SK-MEL-5 (cell line): ENCODE measurements at regions not wholly inside any gene's neighbourhood (a gene's known extent, or its start where the extent isn't known, plus 50 kb on each side); places are given as distances from the start of the nearest gene placed in this dataset.

ENCODE experiments used
- DNase-seq: peaks from one replicate; pipeline ENCODE4 v3.0.0-alpha.2; 2016; ENCODE audit warnings: low read depth, low spot score
- in situ Hi-C: cut with HindIII; loops from 2 replicates; pipeline ENCODE4 v1.10.0; 2016; ENCODE audit warnings: low sequenced_read_pairs, high pct_unique_total_duplicates, low pct_unique_long_range_greater_than_20kb

DNA sequence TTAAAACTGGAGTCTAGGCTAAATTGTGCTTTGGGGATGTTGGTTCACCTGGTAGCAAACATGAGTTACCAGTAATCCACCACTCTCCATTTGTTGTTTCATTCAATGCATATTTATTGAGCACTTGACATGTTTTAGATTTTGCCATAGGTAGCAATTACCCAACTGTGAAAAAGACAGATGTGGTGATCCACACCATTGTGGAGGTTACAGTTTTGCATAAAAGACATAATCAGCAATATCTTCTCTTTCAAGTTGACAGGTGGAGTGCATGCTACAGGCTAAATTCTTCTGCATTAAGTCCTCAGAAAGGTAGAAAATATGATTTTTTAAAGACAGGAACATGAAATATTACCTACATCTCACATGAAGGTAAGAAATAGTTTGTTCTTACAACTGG is 143.0 kb upstream of the TSHZ2 start:
- in situ Hi-C loops = no loop called here
- no peak for DNase-seq

DNA sequence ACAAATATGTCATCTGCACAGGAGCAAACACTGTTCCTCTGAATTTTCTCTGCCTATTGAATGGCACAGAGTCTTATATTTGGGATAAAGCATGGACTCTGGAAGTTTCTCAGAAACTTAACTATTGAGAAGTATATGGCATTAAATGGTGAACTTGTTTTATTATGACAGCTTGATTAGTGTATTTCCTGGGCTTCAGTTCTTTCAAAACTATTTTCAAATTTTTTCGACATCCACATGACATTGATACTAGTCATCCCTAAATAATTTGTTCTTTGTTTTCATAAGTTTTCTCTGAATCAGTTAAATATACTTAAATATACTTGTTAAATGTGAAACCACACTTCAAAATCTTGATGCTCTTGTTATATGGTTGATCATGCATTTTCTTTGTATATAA is 144.0 kb upstream of the TSHZ2 start:
- no peak for DNase-seq
- in situ Hi-C loops = no loop called here

DNA sequence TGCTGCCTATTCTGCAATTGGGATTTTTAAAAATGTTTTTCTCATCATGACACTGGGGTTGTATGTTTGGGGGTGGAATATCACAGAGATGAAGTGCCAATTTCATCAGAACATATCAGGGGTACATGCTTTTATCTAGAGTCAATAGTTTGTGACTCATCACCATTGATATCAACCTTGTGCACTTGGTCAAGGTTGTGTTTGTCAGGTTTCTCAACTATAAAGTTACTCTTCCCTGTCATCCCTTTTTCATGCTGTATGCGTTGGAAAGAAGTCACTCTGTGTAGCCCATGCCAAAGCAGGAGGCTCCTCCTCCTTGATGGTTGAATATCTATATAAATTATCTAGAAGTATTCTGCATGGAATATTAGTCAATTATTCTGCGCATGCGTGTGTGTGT is 145.4 kb upstream of the TSHZ2 start:
- in situ Hi-C loops = no loop called here
- DNase-seq = no peak

DNA sequence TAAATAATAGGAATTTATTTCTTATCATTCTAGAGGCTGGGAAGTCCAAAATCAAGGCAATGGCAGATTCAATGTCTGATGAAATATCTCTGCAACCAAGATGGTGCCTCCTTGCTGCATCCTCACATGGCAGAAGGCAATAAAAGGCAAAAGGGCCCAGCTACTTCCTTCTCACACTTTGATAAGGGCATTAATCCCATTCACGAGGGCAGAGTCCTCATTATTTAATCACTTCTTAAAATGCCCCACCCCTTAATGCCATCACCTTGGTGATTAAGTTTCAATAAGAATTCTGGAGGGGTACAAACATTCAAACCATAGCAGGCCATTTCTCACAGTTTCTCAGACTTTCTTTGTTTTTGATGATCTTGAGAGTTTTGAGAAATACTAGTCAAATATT is 145.8 kb upstream of the TSHZ2 start:
- in situ Hi-C loops = no loop called here
- no peak for DNase-seq

DNA sequence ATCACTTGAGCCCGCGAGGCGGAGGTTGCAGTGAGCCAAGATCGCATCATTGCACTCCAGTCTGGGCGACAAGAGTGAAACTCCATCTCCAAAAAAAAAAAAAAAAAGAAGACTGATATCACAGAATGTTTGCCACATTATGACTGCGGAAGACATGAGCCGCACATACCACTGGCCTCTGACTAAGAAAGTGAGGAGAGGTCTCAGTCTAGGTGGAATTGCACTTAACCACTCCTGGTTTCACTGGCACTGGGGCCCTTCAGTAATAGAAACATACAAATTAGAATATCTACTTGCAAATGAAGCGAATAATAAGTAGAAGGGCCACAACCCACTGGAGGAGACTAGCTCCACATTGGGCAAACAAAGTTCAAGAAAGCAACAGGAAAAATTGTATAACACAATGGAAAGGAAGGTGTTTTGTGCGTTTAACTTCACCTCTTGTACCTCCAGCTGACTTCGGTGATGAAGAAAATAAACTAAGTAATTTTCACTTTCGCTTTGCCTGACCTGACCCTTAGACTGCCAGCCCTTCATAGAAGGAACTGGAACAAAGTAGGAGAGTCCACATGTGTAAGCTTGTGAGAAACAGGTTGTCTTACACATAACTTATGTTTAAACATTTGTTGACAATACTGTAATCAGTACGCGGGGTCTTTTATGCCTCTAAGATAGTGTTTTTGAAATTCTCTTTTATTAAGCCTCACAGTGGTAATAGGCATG is 147.5 kb upstream of the TSHZ2 start:
- in situ Hi-C loops = no loop called here
- no peak for DNase-seq

DNA sequence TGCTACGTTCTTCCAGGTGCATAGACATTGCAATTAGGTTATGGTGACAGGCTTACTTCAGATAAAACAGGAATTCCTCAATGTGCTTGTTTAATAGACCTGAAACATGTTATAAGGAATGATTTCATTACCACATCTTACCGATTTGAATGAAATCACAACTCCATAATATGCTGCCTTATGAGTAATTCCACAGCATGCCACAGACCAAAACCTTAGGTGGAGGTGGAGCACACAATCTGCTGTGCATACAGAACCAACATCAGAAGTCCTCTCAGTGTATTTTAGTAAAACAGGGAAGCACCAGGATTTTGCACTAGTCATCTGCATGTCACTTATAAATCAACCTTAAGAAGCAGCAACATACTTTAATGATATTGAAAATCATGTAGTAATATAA is 148.9 kb upstream of the TSHZ2 start:
- no peak for DNase-seq
- in situ Hi-C loops = no loop called here

DNA sequence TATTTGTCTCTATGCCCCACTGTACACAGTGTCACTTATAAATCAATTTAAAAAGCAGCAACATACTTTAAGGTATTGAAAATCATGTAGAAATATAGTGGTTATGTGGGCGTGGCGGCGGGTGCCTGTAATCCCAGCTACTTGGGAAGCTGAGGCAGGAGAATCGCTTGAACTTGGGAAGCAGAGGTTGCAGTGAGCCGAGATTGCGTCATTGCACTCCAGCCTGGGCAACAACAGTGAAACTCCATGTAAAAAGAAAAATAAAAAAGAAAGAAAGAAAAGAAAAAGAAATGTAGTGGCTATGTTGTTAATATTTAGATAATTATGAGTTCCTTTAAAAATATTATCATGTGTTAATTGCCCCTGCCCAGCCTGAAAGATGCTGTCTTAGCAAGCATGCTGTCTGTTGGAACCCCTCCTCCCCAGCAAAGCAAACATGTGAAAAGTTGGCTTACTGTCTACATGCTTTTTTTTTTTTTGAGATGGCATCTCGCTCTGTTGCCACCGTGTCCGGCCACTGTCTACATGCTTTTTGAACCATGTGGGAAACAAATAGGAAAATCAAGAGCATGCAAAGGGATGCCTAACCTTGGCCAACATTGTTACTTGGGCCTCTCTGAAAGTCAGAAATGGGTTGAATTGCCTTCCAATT is 151.4 kb upstream of the TSHZ2 start:
- in situ Hi-C loops = no loop called here
- no peak for DNase-seq

DNA sequence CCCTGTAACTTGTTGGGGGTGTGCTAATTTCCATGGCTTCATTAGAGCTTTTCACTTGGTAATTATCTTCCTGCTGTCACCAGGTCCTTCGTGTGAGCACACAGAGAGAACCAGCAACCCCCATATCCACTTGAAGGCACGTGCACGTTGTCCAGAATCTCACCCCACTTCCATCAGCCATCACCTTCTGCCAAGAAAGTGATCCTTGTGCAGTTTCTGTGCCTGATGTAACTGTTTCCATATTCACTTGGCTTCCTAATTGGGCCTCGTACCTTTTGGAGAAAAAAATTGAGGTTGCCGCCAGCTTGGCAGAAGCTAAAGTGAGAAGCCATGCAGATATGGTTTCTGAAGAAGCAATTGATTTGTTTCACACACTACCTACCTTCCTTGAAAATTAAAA is 153.7 kb upstream of the TSHZ2 start:
- in situ Hi-C loops = no loop called here
- no peak for DNase-seq

DNA sequence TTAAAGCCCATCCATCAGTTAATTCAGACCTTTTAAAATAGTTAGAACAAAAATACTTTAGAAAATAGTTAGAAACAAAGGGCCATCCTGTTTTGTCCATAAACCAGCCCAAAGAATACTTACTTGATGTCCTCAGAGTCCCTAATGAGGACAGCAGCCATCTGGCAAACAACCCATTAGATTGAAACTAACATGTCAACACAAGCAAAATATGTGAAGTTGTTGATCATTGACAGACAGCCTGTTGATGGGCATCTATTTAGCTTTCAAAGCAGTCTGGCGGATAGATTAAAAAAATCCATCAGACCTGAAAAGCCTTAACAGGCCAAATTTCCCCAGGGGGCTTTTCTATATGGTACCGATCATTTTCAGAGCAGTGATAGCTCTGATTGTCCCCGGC is 154.2 kb upstream of the TSHZ2 start:
- DNase-seq = no peak
- in situ Hi-C loops = no loop called here

DNA sequence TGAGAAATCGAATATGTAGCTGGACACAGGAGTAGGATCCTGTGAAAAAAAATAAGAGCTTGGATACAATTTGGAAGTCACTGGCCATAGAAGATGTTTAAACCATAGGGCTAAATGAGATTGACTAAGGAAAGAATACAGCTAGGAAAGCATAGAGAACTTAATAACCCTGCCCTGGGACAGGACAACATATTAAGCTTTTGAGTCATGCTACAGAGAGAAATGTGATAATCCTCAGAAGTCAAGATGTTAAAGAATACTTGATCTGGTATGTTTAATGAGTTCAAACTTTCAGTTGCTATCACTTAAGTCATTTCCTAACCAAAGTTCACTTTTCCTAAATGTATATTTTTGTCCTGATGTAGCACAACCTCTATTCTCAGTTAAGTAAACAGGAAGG is 154.6 kb upstream of the TSHZ2 start:
- DNase-seq = no peak
- in situ Hi-C loops = no loop called here

DNA sequence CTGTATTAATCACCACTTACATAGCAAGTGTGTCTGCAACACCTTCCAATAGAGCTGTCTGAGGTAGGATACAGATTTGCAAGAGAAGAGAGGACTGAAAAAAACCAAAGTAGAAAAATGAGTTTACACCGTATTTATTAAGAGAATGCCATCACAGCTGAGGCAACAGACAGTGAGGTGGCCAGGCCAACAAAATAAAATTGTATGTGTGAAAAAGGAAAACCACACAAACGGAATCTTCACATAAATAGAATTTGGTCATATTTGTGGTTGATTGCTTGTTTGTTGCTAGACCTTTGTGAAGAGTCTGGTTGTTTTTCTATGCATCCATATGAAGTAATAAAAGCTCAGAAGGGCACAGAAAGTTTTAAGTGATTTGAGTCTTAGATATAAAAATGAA is 157.8 kb upstream of the TSHZ2 start:
- in situ Hi-C loops = no loop called here
- DNase-seq = no peak

DNA sequence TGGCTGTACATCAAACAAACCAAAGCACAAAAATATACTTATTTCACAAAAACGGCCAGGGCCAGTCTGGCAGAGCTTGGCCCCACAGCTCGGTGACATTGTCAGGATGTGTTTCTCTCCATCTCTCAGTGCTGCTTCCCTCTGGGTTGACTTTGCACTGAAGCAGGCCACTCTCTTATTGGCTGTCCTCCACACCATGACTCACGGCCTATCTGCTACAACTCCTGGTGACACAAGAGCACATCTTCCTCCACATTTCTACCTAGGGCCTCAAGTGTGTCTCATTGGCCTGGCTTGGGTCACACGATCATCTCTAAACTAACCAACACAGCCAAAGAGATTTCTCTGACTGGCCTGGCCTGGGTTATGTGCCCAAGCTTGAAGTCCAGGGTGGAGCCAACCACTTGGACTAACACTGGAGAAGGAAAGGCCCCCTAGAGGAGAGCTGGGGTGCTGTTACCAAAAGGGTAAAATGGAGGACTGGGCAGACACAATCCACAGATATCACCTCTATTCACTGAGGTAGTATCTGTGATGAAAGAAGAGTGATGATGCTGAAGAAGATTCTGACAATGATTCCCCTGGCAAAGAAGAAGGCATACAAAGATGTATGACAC is 159.8 kb upstream of the TSHZ2 start:
- DNase-seq = peak; percentile 17

DNA sequence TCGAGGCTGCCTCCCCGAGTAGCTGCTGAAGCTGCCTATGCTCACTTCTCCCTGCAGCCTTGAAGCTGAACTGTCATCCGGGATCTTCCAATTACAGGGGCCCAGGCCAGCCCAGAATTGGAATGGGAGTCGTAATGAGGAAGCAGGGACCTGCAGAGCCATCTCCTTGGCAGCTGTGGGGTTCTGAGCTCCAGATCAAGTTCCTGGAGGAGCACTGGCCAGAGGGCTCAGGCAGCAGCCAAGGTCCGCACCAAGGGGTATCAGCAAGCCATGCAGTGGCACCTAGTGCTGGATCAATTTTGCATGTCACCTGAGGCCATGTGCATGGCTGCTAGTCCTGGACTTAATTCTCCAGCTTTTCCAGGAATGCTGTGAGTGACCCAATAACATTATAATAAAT is 163.2 kb upstream of the TSHZ2 start:
- in situ Hi-C loops = no loop called here
- DNase-seq = no peak

More for the DNA sequence above, 159.8 kb upstream of the TSHZ2 start:
- in situ Hi-C loops = no loop called here

DNA sequence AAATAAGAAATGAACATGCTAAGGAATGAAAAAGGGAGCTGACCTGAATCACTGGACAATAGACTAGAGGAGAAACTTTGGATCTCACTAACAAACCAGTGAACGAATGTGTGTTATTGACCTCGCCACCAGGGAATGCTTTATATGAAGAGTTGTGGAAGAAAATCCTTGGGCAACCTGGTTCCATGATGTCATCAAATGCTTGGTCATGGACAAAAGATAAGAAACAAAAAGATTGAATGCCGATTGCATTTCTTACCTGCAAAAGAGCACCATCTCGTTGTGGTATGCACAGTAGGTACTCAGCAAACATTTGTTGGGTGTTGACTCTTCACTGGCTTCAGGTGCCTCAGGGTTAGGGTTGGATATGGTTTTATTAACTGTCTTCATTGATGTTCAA is 165.2 kb upstream of the TSHZ2 start:
- in situ Hi-C loops = no loop called here

DNA sequence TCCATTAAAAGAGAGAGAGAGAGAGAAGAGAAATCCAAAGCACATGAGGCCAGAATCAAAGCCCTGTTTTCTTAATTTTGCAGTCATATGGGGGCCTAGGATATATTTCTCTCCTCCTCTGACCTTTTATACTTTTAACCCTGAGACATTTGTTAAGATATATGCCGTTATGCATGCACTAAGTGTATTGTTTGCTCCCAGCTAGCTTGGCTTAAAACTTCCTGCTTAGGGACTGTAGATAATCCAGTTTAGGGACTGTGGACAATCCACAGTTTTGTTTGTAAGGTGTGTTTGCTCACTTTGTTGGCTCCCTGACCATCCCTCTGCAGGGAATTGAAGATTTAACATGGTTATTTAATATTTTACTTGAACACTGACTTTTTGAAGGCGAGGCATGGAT is 166.3 kb upstream of the TSHZ2 start:
- in situ Hi-C loops = no loop called here
- DNase-seq = no peak

More for the DNA sequence above, 165.2 kb upstream of the TSHZ2 start:
- no peak for DNase-seq

DNA sequence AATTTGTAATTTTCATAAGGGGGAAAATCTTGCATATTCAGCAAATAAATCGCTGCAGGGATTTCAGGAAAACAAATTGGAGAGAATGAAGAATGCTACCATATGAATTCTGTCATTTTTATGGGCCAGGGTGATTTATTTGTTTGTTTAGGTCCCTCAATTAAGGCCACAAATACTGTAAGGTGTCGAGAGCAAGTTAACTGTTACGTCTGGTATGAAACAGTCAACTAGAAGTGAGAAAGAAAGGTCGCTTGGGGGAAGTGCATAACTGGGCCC is 166.9 kb upstream of the TSHZ2 start:
- no peak for DNase-seq
- in situ Hi-C loops = no loop called here

DNA sequence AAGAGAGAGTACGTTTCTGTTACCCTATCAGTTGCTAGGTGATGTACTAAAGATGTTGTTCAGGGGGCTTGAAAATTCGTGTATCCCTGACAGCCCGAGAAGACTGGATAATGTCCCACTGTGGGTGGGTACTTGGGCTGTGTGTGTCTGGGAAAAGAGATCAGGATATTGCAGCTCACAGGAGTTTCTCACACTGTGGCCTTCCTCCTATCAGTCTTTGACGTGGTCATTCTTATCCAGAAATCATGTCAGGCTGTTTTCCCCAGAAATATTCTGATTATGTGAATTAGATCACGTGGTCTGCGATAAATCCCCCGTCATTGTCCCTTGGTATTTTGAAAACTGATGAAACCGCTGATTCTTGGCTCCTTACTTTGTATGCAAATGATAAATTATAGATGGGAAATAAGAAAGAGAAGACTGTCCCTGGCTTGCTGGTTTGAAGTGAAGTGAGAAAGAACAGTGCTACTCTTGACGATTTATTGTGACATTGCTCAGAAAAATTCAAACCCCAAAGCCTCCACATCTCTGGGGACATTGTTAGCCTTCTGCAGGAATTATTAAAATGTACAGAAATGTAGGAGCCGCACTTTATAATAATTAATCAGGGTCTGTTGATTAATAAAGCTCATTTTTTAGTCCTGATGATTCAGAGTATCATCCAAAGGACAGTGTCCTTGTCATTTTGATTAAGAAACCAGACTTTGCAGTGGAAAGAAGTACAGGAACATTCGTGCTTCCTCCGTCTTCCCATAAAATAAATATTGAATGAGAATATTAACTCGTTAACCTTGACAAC is 167.5 kb upstream of the TSHZ2 start:
- DNase-seq = no peak
- in situ Hi-C loops = no loop called here

DNA sequence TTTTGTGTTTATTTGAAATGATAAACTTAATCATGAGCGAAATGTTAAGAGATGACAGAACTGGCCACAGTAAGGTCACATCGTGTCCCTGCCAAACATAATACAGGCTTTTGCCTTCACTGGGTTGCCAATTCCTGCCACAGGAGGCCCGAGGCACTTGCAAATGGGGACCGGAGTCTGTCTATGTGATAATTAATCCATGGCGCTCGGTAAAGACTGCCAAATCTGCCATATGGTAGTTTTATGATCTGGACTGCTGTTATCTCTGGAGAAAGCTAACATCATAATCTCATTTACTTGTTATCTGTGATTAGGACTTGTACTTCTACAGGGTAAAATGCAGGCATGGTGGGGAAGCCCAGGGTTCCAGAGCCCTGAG is 170.5 kb upstream of the TSHZ2 start:
- no peak for DNase-seq
- in situ Hi-C loops = no loop called here
